A673 (cell line): ENCODE measurements at regions not wholly inside any gene's neighbourhood (a gene's known extent, or its start where the extent isn't known, plus 50 kb on each side); places are given as distances from the start of the nearest gene placed in this dataset.

ENCODE experiments used
- EZH2 ChIP-seq: fragments of 200-600 bp; sonication (generic); IDR thresholded peaks from 2 replicates; pipeline ENCODE4 v1.6.1; 2017; ENCODE audit warnings: borderline replicate concordance, low read depth, mild to moderate bottlenecking, mixed read lengths, antibody characterized with exemption, low read length; ENCODE audit not compliant: poor library complexity, severe bottlenecking
- TF ChIP-seq, protein P1 (sequence below): fragments of 300-800, 200-600 bp; sonication (generic); conservative IDR thresholded peaks from 2 replicates; pipeline ENCODE4 v1.5.1; 2017; ENCODE audit warnings: low read depth, mild to moderate bottlenecking, antibody characterized with exemption, low read length, moderate library complexity, mixed read lengths

DNA sequence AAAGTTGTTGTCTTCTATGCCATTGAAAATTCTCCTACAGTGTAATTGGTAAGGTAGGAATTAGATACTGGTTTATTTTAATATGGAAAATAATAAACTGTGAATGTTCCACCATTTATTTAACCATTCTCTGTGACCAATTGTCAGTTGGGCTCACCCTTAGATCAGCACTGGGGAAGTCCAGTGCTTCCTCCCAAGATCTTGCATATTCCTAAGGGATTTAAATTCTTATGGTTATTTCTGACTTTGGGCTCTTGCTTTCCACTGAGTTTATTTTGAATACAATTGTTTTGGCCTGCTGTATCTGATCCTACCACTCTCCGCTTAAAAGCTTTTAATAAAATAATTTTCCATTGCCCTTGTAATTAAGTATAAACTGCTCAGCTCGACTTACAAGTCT is 137.4 kb downstream of the OR2K2 start:
- TF ChIP-seq, protein P1, sequence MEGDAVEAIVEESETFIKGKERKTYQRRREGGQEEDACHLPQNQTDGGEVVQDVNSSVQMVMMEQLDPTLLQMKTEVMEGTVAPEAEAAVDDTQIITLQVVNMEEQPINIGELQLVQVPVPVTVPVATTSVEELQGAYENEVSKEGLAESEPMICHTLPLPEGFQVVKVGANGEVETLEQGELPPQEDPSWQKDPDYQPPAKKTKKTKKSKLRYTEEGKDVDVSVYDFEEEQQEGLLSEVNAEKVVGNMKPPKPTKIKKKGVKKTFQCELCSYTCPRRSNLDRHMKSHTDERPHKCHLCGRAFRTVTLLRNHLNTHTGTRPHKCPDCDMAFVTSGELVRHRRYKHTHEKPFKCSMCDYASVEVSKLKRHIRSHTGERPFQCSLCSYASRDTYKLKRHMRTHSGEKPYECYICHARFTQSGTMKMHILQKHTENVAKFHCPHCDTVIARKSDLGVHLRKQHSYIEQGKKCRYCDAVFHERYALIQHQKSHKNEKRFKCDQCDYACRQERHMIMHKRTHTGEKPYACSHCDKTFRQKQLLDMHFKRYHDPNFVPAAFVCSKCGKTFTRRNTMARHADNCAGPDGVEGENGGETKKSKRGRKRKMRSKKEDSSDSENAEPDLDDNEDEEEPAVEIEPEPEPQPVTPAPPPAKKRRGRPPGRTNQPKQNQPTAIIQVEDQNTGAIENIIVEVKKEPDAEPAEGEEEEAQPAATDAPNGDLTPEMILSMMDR: no peak
- TF ChIP-seq EZH2: no peak
